ENCODE measurements at regions not wholly inside any gene's neighbourhood (a gene's known extent, or its start where the extent isn't known, plus 50 kb on each side); places are given as distances from the start of the nearest gene placed in this dataset.

GRCh38 chr12:77237896-77238295 is 172.5 kb upstream of the E2F7 start:
- TF ChIP-seq GATA3 (IDR thresholded peaks at IDR 0.05; ENCODE audit: low read depth, low read length): no peak
- no peak for TF ChIP-seq GATA2 (IDR thresholded peaks at IDR 0.05; ENCODE audit: low read depth, low read length)

Measured in SH-SY5Y (cell line).